BE2C (cell line): ENCODE measurements at regions not wholly inside any gene's neighbourhood (a gene's known extent, or its start where the extent isn't known, plus 50 kb on each side); places are given as distances from the start of the nearest gene placed in this dataset.

Source experiments
- DNase-seq: peaks from one replicate; pipeline ENCODE4 v3.0.0-alpha.2; 2020
- H3K27me3 ChIP-seq: fragments of 250-450 bp; sonication (Bioruptor Pico); 2 replicates; pipeline ENCODE4 v1.5.1; 2020; ENCODE audit warnings: mild to moderate bottlenecking
- H3K36me3 ChIP-seq: fragments of 250-450 bp; sonication (Bioruptor Pico); 2 replicates; pipeline ENCODE4 v1.5.1; 2020; ENCODE audit warnings: mild to moderate bottlenecking
- H3K4me1 ChIP-seq: fragments of 250-450 bp; sonication (Bioruptor Pico); 2 replicates; pipeline ENCODE4 v1.5.1; 2020
- H3K4me3 ChIP-seq: 2 replicates; pipeline ENCODE4 v1.5.1; 2011; ENCODE audit warnings: low read depth, low read length
- H3K9me3 ChIP-seq: fragments of 250-450 bp; sonication (Bioruptor Pico); 2 replicates; pipeline ENCODE4 v1.5.1; 2020
- TF ChIP-seq, protein P1 (sequence below): IDR thresholded peaks from 2 replicates; pipeline ENCODE4 v1.5.1; 2012; ENCODE audit warnings: mild to moderate bottlenecking, low read depth, low read length

DNA sequence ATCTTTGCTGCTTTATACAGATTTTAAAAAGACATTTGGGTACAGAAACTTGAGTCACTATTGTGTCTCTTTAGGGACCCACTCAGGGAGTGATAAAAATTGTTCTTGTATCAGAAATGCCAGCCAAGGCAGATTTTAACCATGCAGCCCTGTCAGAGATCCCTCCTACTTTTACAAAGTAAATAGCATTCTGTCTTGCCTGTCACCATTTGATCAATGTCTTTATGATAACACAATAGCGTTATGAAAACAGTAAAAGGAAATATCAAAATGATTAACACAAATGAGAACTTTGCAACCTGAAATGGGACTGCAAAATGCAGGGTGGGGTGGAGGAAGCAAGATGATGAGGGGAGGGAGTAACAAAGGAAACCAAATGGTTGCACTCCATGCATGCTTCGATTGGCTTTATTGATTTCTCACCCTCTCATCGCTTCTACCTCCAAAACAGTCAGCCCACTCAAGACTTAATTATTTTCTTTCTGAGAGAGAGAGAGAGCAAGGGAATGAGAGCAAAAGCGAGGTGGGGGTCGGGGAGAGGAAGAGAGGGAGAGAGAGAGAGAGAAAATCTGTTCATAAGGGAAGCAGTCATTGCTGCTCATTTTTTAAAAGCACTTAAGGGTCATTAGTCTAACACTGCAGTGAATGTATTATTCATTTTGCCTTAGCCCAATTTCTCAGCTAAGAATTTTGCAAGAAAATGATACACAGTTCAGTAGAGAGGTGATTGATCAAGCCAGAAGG, 576.5 kb downstream of the CSNK1G3 start:
- Histone ChIP-seq H3K9me3 (no peaks in the 10 kb centered on the region), H3K36me3 (no peaks in the 10 kb centered on the region), H3K27me3 (no peaks in the 10 kb centered on the region), H3K4me3 (no peak overlapping the region), H3K4me1 (no peaks in the 10 kb centered on the region)
- TF ChIP-seq, protein P1, sequence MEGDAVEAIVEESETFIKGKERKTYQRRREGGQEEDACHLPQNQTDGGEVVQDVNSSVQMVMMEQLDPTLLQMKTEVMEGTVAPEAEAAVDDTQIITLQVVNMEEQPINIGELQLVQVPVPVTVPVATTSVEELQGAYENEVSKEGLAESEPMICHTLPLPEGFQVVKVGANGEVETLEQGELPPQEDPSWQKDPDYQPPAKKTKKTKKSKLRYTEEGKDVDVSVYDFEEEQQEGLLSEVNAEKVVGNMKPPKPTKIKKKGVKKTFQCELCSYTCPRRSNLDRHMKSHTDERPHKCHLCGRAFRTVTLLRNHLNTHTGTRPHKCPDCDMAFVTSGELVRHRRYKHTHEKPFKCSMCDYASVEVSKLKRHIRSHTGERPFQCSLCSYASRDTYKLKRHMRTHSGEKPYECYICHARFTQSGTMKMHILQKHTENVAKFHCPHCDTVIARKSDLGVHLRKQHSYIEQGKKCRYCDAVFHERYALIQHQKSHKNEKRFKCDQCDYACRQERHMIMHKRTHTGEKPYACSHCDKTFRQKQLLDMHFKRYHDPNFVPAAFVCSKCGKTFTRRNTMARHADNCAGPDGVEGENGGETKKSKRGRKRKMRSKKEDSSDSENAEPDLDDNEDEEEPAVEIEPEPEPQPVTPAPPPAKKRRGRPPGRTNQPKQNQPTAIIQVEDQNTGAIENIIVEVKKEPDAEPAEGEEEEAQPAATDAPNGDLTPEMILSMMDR, result no peak
- DNase-seq, result no peak

DNA sequence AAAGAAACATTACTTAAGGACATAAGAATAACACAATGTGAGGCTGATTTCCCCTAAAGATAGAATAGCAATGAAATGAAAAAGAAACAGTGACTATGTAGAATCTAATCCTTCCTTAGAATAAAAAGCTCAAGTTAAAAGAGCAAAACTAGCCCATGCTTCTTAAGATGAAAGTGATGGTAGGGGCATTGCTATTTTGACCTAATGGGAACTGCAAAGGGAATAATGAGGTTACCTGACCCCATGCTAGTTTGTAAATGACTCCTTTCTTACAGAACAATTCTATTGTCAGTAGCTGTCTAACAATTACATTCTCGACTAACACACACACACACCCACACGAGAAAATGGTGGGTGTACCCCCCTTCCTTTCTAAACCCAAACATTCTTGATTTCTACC, 575.8 kb downstream of the CSNK1G3 start:
- no peak overlapping the region for H3K4me3 ChIP-seq
- DNase-seq, result no peak
- TF ChIP-seq, protein P1, result no peak
- H3K36me3 ChIP-seq, result no peaks in the 10 kb centered on the region
- no peaks in the 10 kb centered on the region for H3K27me3 ChIP-seq
- H3K9me3 ChIP-seq, result no peaks in the 10 kb centered on the region
- H3K4me1 ChIP-seq, result no peaks in the 10 kb centered on the region

DNA sequence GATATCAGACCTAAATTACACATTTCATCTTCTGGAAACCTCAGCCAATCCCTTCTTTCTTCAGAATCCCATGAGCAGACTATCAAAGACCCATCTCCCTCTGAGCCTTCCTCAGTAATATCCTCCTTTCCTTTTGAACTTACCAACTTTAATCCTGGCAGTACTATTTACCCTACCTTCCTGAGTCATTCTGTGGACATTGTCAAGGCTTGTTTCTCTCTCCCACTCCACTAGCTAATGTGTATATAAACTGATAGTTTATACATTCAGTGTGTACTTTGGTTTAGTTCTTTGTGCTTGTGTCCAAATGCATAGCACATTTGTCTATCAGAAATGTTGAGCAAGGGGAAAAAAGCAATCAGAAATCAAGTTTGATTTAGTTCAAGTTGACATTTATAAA, 568.3 kb downstream of the CSNK1G3 start:
- DNase-seq, result no peak
- H3K36me3 ChIP-seq, result no peaks in the 10 kb centered on the region
- no peaks in the 10 kb centered on the region for H3K9me3 ChIP-seq
- TF ChIP-seq, protein P1, result no peak
- H3K4me1 ChIP-seq, result no peaks in the 10 kb centered on the region
- H3K4me3 ChIP-seq, result no peak overlapping the region
- H3K27me3 ChIP-seq, result no peaks in the 10 kb centered on the region

DNA sequence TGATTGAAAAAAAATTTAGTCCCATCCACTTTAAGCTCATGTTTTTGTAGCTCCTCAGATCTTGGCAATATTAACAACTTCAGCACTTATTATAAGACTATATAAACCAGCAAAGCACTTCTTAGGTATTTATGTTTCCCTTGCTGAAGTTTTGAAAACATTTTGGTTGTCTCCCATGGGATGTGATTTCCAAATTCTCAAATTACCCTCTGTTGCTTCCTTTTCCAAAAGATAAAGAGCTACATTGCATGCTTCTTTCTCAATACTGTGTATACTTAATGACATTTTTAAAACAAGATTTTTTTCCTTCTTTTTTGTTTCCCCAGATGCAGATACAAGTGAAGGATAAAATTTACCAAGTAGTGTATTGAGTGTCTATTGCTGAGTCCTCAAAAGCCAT, 567.1 kb downstream of the CSNK1G3 start:
- Histone ChIP-seq H3K4me1 (no peaks in the 10 kb centered on the region), H3K4me3 (no peak overlapping the region), H3K27me3 (no peaks in the 10 kb centered on the region), H3K9me3 (no peaks in the 10 kb centered on the region), H3K36me3 (no peaks in the 10 kb centered on the region)
- TF ChIP-seq, protein P1, result no peak
- DNase-seq, result no peak

DNA sequence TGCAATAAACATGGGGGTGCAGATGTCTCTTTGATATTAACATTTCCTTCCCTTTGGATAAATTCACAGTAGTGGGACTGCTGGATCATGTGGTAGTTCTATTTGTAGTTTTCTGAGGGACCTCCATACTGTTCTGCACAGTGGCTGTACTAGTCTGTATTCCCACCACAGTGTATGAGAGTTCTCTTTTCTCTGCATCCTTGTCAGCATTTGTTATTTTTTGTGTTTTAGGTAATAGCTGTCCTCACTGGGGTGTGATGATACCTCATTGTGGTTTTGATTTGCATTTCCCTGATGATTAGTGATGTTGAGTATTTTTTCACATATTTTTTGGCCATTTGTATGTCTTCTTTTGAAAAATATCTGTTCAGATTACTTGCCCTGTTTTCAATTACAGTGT, 562.5 kb downstream of the CSNK1G3 start:
- Histone ChIP-seq H3K9me3 (no peaks in the 10 kb centered on the region), H3K4me3 (no peak overlapping the region)

DNA sequence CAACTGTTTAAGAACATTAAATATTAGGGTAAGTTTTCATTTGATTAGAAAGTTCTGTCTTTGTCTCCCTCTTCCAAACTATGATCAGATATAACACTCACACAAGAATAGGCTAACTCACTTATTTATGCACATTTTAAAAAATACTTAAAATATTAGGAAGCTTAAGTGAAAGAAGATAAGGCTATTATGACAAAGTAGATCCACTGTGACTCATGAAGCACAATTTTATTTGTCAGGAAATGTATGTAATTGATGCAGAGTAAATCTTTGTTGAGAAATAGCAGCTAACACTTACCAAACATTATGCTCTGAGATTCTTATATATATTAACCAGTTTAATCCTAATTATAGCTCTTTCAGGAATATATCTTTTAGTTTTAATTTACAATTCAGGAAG, 560.6 kb downstream of the CSNK1G3 start:
- Histone ChIP-seq H3K4me1 (peaks cover 4% of the 10 kb centered on the region; the same call in 1 of the 2 replicates), H3K36me3 (no peaks in the 10 kb centered on the region), H3K4me3 (no peak overlapping the region), H3K27me3 (no peaks in the 10 kb centered on the region), H3K9me3 (no peaks in the 10 kb centered on the region)
- DNase-seq, result no peak
- TF ChIP-seq, protein P1, result no peak

More for the DNA sequence above, 562.5 kb downstream of the CSNK1G3 start:
- Histone ChIP-seq H3K4me1 (peaks cover 4% of the 10 kb centered on the region; the same call in 1 of the 2 replicates), H3K27me3 (no peaks in the 10 kb centered on the region), H3K36me3 (no peaks in the 10 kb centered on the region)
- no peak for DNase-seq
- TF ChIP-seq, protein P1, result no peak
